ENCODE measurements at regions not wholly inside any gene's neighbourhood (a gene's known extent, or its start where the extent isn't known, plus 50 kb on each side); places are given as distances from the start of the nearest gene placed in this dataset.

GRCh38 chr13:97076898-97077297 lies 82.6 kb upstream of the OXGR1 start:
- H3K27me3 ChIP-seq: no peaks in the 10 kb centered on the region
- no peak for DNase-seq
- intact Hi-C loops (cut with DNase I): no loop called here
- WGBS (ENCODE audit: insufficient coverage, low coverage, low lambda C conversion rate, missing lambda C conversion rate): 48% methylated on average over 9 of the region's 9 CpGs
- no peaks in the 10 kb centered on the region for H3K9me3 ChIP-seq
- no peak for TF ChIP-seq CTCF (IDR thresholded peaks at IDR 0.05)
- TF ChIP-seq POLR2A (IDR thresholded peaks at IDR 0.05): no peak
- no peak overlapping the region for H3K4me3 ChIP-seq
- H3K27ac ChIP-seq: no peak overlapping the region
- H3K4me1 ChIP-seq: no peaks in the 10 kb centered on the region
- H3K36me3 ChIP-seq: no peaks in the 10 kb centered on the region
- ATAC-seq: peak in 3 of 4 donors; percentile 26 to 52 (median 50)

- Histone ChIP-seq H3K27ac (no peak overlapping the region), H3K36me3 (no peaks in the 10 kb centered on the region), H3K27me3 (no peaks in the 10 kb centered on the region), H3K9me3 (no peaks in the 10 kb centered on the region), H3K4me1 (no peaks in the 10 kb centered on the region), H3K4me3 (no peak overlapping the region)
- 31% methylated on average over 1 of the region's 1 CpG for WGBS (ENCODE audit: insufficient coverage, low coverage, low lambda C conversion rate, missing lambda C conversion rate)
- TF ChIP-seq POLR2A (IDR thresholded peaks at IDR 0.05) (no peak), CTCF (IDR thresholded peaks at IDR 0.05) (no peak)
- no peak for ATAC-seq
- no peak for DNase-seq
- intact Hi-C loops (cut with DNase I): no loop called here
These were observed 83.1 kb upstream of the OXGR1 start for GRCh38 chr13:97077341-97077740.

GRCh38 chr13:97079726-97080125 lies 85.5 kb upstream of the OXGR1 start:
- ATAC-seq: no peak

GRCh38 chr13:97082461-97083207 lies 88.4 kb upstream of the OXGR1 start:
- no peak for ATAC-seq
- intact Hi-C loops (cut with DNase I): no loop called here
- TF ChIP-seq CTCF (IDR thresholded peaks at IDR 0.05) (no peak), POLR2A (IDR thresholded peaks at IDR 0.05) (no peak)
- Histone ChIP-seq H3K27me3 (no peaks in the 10 kb centered on the region), H3K4me3 (no peak overlapping the region), H3K27ac (no peak overlapping the region), H3K36me3 (no peaks in the 10 kb centered on the region), H3K4me1 (no peaks in the 10 kb centered on the region), H3K9me3 (no peaks in the 10 kb centered on the region)
- 56% methylated on average over 5 of the region's 6 CpGs for WGBS (ENCODE audit: insufficient coverage, low coverage, low lambda C conversion rate, missing lambda C conversion rate)
- DNase-seq: no peak

More at GRCh38 chr13:97079726-97080125, 85.5 kb upstream of the OXGR1 start:
- intact Hi-C loops (cut with DNase I): no loop called here
- no peak for DNase-seq
- TF ChIP-seq CTCF (IDR thresholded peaks at IDR 0.05) (no peak), POLR2A (IDR thresholded peaks at IDR 0.05) (no peak)
- Histone ChIP-seq H3K27me3 (no peaks in the 10 kb centered on the region), H3K4me1 (no peaks in the 10 kb centered on the region), H3K36me3 (no peaks in the 10 kb centered on the region), H3K4me3 (no peak overlapping the region), H3K27ac (no peak overlapping the region), H3K9me3 (no peaks in the 10 kb centered on the region)
- WGBS (ENCODE audit: insufficient coverage, low coverage, low lambda C conversion rate, missing lambda C conversion rate): 60% methylated on average over 1 of the region's 1 CpG
